Right lobe of liver (tissue), 6 donors: ENCODE measurements at regions not wholly inside any gene's neighbourhood (a gene's known extent, or its start where the extent isn't known, plus 50 kb on each side); places are given as distances from the start of the nearest gene placed in this dataset.

Source experiments
- ATAC-seq, 4 donors: fragments of 200-7000 bp; cut with Tn5 transposase; one replicate each; pipeline ENCODE4 v1.9.1; 2020; ENCODE audit warnings: mild to moderate bottlenecking in 4 of 4, moderate library complexity in 4 of 4
- DNase-seq, 3 donors: peaks; one replicate each; pipeline ENCODE4 v3.0.0-alpha.2; 2020
- H3K27ac ChIP-seq, 3 donors: fragments of 200-600 bp; one replicate each; pipeline ENCODE4 v1.8.0; 2022
- H3K27me3 ChIP-seq, 2 donors: fragments of 200-600 bp; one replicate each; pipeline ENCODE4 v1.8.0; 2022
- H3K36me3 ChIP-seq, 4 donors: fragments of 200-600 bp; sonication (generic) in 1 of 4; one replicate each; pipeline versions ENCODE4 v1.5.1 to v1.8.0; 2017 to 2022; ENCODE audit warnings: control low read depth in 1 of 4
- H3K4me1 ChIP-seq, 4 donors: fragments of 200-600 bp; sonication (generic) in 1 of 4; one replicate each; pipeline versions ENCODE4 v1.5.1 to v1.8.0; 2017 to 2022; ENCODE audit warnings: control low read depth in 1 of 4
- H3K4me3 ChIP-seq, 3 donors: fragments of 200-600 bp; one replicate each; pipeline ENCODE4 v1.8.0; 2022
- H3K9me3 ChIP-seq, 4 donors: fragments of 200-600 bp; sonication (generic) in 1 of 4; one replicate each; pipeline versions ENCODE4 v1.5.1 to v1.8.0; 2017 to 2022; ENCODE audit warnings: control low read depth in 1 of 4
- CTCF ChIP-seq, 4 donors: fragments of 200-600 bp in 3 of 4; fragments of 450-650 bp in 1 of 4; IDR thresholded peaks; one replicate each; pipeline versions ENCODE4 v1.5.1 to v1.8.0; 2016 to 2022; ENCODE audit warnings: antibody characterized with exemption in 4 of 4, mild to moderate bottlenecking in 2 of 4
- POLR2A ChIP-seq: fragments of 450-650 bp; IDR thresholded peaks from one replicate; pipeline ENCODE4 v1.6.1; 2017; ENCODE audit warnings: antibody characterized with exemption, mild to moderate bottlenecking
- WGBS: methylation state at CpG from one replicate; pipeline ENCODE4 v1.1.6; 2018; ENCODE audit warnings: low coverage, low lambda C conversion rate; ENCODE audit not compliant: insufficient coverage; ENCODE audit errors: missing lambda C conversion rate; 5-methylcytosine and 5-hydroxymethylcytosine counted together
- intact Hi-C, 2 donors: fragments of 100-400 bp; cut with DNase I; formaldehyde crosslinking; loops; one replicate each; pipeline versions ENCODE4 v1.11.2 to v1.14.1; 2022
- donor health status: DM: no; HTN: yes; CAD: no.
- donor health status: DM: no; HTN: no; CAD: no.
- donor health status: DM: no; HTN: no; CAD: no.
- donor health status: DM: no; HTN: yes; CAD: no.
- donor health status: DM: no; HTN: yes; CAD: no.

- Histone ChIP-seq H3K4me3 (no peak overlapping the region), H3K4me1 (no peaks in the 10 kb centered on the region), H3K27ac (no peak overlapping the region), H3K36me3 (no peaks in the 10 kb centered on the region), H3K9me3 (no peaks in the 10 kb centered on the region), H3K27me3 (no peaks in the 10 kb centered on the region)
- WGBS = 53% methylated on average over 6 of the region's 6 CpGs
- TF ChIP-seq CTCF (IDR thresholded peaks at IDR 0.05) (no peak), POLR2A (no peak)
- ATAC-seq = no peak
- DNase-seq = no peak
- intact Hi-C loops = no loop called here
Observed at GRCh38 chr3:152737021-152737908, 97.7 kb upstream of the P2RY1 start.

- no peak for DNase-seq
- Histone ChIP-seq H3K9me3 (no peaks in the 10 kb centered on the region), H3K27ac (no peak overlapping the region), H3K27me3 (no peaks in the 10 kb centered on the region), H3K36me3 (no peaks in the 10 kb centered on the region), H3K4me3 (no peak overlapping the region), H3K4me1 (no peaks in the 10 kb centered on the region)
- peak in 1 of 4 donors; percentile 28 for ATAC-seq
- intact Hi-C loops = no loop called here
- 16% methylated on average over 2 of the region's 2 CpGs for WGBS
- TF ChIP-seq POLR2A (no peak), CTCF (IDR thresholded peaks at IDR 0.05) (no peak)
Observed at GRCh38 chr3:152738656-152739055, 96.3 kb upstream of the P2RY1 start.

- WGBS = 38% methylated on average over 2 of the region's 2 CpGs
- H3K27me3 ChIP-seq = no peaks in the 10 kb centered on the region
- no peaks in the 10 kb centered on the region for H3K9me3 ChIP-seq
- H3K4me1 ChIP-seq = no peaks in the 10 kb centered on the region
- ATAC-seq (no peak), DNase-seq (no peak)
- intact Hi-C loops = no loop called here
- H3K36me3 ChIP-seq = no peaks in the 10 kb centered on the region
- H3K27ac ChIP-seq = no peak overlapping the region
- TF ChIP-seq POLR2A (no peak), CTCF (IDR thresholded peaks at IDR 0.05) (no peak)
- H3K4me3 ChIP-seq = no peak overlapping the region
Observed at GRCh38 chr3:152742368-152743347, 92.3 kb upstream of the P2RY1 start.

- intact Hi-C loops = no loop called here
- DNase-seq = no peak
- Histone ChIP-seq H3K27ac (no peak overlapping the region), H3K4me3 (no peak overlapping the region), H3K4me1 (no peaks in the 10 kb centered on the region), H3K27me3 (no peaks in the 10 kb centered on the region), H3K36me3 (no peaks in the 10 kb centered on the region), H3K9me3 (no peaks in the 10 kb centered on the region)
- 77% methylated on average over 1 of the region's 1 CpG for WGBS
- no peak for ATAC-seq
- TF ChIP-seq CTCF (IDR thresholded peaks at IDR 0.05) (no peak), POLR2A (no peak)
Observed at GRCh38 chr3:152745646-152746045, 89.3 kb upstream of the P2RY1 start.
